Panc1 (cell line): ENCODE measurements at regions not wholly inside any gene's neighbourhood (a gene's known extent, or its start where the extent isn't known, plus 50 kb on each side); places are given as distances from the start of the nearest gene placed in this dataset.

ENCODE experiments used
- ATAC-seq: fragments of 200-7000 bp; cut with Tn5 transposase; 2 replicates; pipeline ENCODE4 v1.9.1; 2020; ENCODE audit warnings: mild to moderate bottlenecking, moderate library complexity
- BruUV-seq: library from RNA; stranded (reverse); fragments of 400-500 nt; replicated peaks from 2 replicates; lab custom pipeline; 2021; lab: Mats Ljungman, UMichigan
- CTCF ChIA-PET: fragments of 300-600 bp; sonication (Branson Sonifier 250); formaldehyde crosslinking; loops from one replicate; lab custom pipeline; 2022; ENCODE audit warnings: antibody characterized with exemption; lab: Charles Lee
- POLR2A ChIA-PET: fragments of 300-600 bp; sonication (Branson Sonifier 250); formaldehyde crosslinking; loops from one replicate; lab custom pipeline; 2022; ENCODE audit warnings: antibody characterized with exemption; lab: Charles Lee
- DNase-seq: peaks from one replicate; pipeline ENCODE4 v3.0.0-alpha.2; 2010; ENCODE audit warnings: low read depth, low spot score
- H3K27ac ChIP-seq: 2 replicates; pipeline ENCODE4 v1.5.1; 2011; ENCODE audit warnings: mild to moderate bottlenecking, low read length, inconsistent platforms
- H3K27me3 ChIP-seq: fragments of 200-500 bp; sonication (Bioruptor generic); 2 replicates; pipeline ENCODE4 v1.6.0; 2014; ENCODE audit warnings: low read length, inconsistent platforms; ENCODE audit not compliant: control insufficient read depth, insufficient read depth
- H3K36me3 ChIP-seq: fragments of 200-500 bp; sonication (Bioruptor generic); 2 replicates; pipeline ENCODE4 v1.5.1; 2014; ENCODE audit warnings: inconsistent platforms, mild to moderate bottlenecking, low read length, moderate library complexity; ENCODE audit not compliant: control insufficient read depth, insufficient read depth
- H3K4me1 ChIP-seq: 2 replicates; pipeline ENCODE4 v1.5.1; 2011; ENCODE audit warnings: inconsistent platforms, mild to moderate bottlenecking, low read length, moderate library complexity; ENCODE audit not compliant: control insufficient read depth, insufficient read depth
- H3K4me3 ChIP-seq, 2 experiments: 2 replicates each; pipeline ENCODE4 v1.5.1; 2011 to 2012; ENCODE audit warnings: low read depth in 2 of 2, low read length in 2 of 2, mild to moderate bottlenecking in 2 of 2, inconsistent platforms in 1 of 2, moderate library complexity in 1 of 2
- H3K9me3 ChIP-seq: fragments of 200-500 bp; sonication (Bioruptor generic); 2 replicates; pipeline ENCODE4 v1.5.1; 2014; ENCODE audit warnings: low read depth, mild to moderate bottlenecking, inconsistent platforms, low read length, moderate library complexity; ENCODE audit not compliant: control insufficient read depth, insufficient read depth
- POLR2AphosphoS5 ChIP-seq: IDR thresholded peaks from 2 replicates; pipeline ENCODE4 v1.6.1; 2012; ENCODE audit warnings: mild to moderate bottlenecking, low read depth, low read length, moderate library complexity
- SIN3A ChIP-seq: IDR thresholded peaks from 2 replicates; pipeline ENCODE4 v1.6.1; 2012; ENCODE audit warnings: low read depth, mild to moderate bottlenecking, low read length, moderate library complexity, borderline replicate concordance; ENCODE audit not compliant: insufficient read depth
- TCF7L2 ChIP-seq: IDR thresholded peaks from 2 replicates; pipeline ENCODE4 v1.6.1; 2011; ENCODE audit warnings: mild to moderate bottlenecking, low read depth, low read length, inconsistent platforms
- in situ Hi-C: cut with HindIII; loops from 2 replicates; pipeline ENCODE4 v1.10.0; 2016; ENCODE audit warnings: low sequenced_read_pairs, low pct_unique_long_range_greater_than_20kb
- intact Hi-C: fragments of 100-400 bp; cut with micrococcal nuclease; formaldehyde crosslinking; loops from one replicate; pipeline ENCODE4 v1.10.0; 2022; ENCODE audit not compliant: unreplicated experiment
- TF ChIP-seq, protein P1 (sequence below): fragments of 450-650 bp; IDR thresholded peaks from 2 replicates; pipeline ENCODE4 v1.5.1; 2017; ENCODE audit warnings: mild to moderate bottlenecking
- TF ChIP-seq, protein P2 (sequence below), 2 experiments: IDR thresholded peaks; 2 replicates each; pipeline ENCODE4 v1.6.1; 2011 to 2012; ENCODE audit warnings: low read depth in 2 of 2, control low read depth in 1 of 2, low read length in 1 of 2, mild to moderate bottlenecking in 1 of 2, moderate library complexity in 1 of 2; ENCODE audit not compliant: insufficient read depth in 1 of 2

DNA sequence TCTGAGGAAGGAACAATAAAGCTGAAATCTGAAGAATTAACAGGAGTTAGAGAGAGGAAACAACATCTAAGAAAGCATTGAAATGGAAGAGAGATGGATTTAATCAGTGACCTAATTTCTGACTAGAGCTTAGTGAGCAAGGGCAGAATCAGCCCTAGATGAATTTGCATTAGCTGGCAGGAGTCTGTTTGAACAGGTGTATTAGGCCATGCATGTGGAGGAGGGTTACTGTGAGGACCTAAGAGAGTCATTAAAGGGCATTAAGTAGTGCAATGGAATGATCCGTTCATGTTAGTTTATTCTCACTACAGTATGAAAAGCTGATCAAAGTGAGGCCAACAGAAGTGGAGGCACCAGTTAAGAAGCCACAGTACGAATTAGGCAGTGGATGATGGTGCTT lies 285.3 kb downstream of the GRB14 start:
- ChIA-PET POLR2A (no interaction called here), CTCF (no interaction called here)
- no peaks in the 10 kb centered on the region for H3K36me3 ChIP-seq
- no peaks in the 10 kb centered on the region for H3K9me3 ChIP-seq
- no peak overlapping the region for H3K4me3 ChIP-seq
- DNase-seq (no peak), ATAC-seq (no peak)
- H3K27ac ChIP-seq, result no peak overlapping the region
- H3K27me3 ChIP-seq, result no peaks in the 10 kb centered on the region
- intact Hi-C loops (no loop called here), in situ Hi-C loops (no loop called here)
- no peaks in the 10 kb centered on the region for H3K4me1 ChIP-seq
- no peak for TF ChIP-seq TCF7L2
- TF ChIP-seq, protein P1, sequence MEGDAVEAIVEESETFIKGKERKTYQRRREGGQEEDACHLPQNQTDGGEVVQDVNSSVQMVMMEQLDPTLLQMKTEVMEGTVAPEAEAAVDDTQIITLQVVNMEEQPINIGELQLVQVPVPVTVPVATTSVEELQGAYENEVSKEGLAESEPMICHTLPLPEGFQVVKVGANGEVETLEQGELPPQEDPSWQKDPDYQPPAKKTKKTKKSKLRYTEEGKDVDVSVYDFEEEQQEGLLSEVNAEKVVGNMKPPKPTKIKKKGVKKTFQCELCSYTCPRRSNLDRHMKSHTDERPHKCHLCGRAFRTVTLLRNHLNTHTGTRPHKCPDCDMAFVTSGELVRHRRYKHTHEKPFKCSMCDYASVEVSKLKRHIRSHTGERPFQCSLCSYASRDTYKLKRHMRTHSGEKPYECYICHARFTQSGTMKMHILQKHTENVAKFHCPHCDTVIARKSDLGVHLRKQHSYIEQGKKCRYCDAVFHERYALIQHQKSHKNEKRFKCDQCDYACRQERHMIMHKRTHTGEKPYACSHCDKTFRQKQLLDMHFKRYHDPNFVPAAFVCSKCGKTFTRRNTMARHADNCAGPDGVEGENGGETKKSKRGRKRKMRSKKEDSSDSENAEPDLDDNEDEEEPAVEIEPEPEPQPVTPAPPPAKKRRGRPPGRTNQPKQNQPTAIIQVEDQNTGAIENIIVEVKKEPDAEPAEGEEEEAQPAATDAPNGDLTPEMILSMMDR, result no peak
- no peak for TF ChIP-seq SIN3A
- no TSS peak for BruUV-seq

DNA sequence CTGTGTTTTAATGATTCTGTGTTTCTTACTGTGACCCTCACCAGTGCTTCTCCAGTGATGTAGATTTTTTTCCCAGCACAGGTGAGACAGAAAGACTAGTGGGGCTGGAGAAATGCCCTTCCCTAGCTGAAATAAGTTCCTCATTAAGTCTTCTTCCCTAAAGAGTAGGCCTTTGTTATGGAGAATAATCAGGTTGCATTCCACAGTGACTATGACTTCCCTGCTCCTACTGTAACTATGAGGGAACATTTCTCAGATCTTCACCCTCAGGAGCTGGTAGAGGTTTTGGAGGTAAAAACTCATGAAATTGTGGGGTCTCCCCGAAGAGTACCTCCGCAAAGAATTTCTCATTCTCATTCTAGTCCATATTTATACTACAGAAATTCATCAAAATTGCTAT lies 286.2 kb downstream of the GRB14 start:
- H3K27ac ChIP-seq, result no peak overlapping the region
- DNase-seq (no peak), ATAC-seq (no peak)
- no TSS peak for BruUV-seq
- no peak overlapping the region for H3K4me3 ChIP-seq
- POLR2A ChIA-PET, result no interaction called here
- no peaks in the 10 kb centered on the region for H3K9me3 ChIP-seq
- H3K4me1 ChIP-seq, result no peaks in the 10 kb centered on the region
- CTCF ChIA-PET, result no interaction called here
- H3K36me3 ChIP-seq, result no peaks in the 10 kb centered on the region
- in situ Hi-C loops, result no loop called here
- intact Hi-C loops, result no loop called here
- TF ChIP-seq TCF7L2, result no peak
- TF ChIP-seq, protein P2, sequence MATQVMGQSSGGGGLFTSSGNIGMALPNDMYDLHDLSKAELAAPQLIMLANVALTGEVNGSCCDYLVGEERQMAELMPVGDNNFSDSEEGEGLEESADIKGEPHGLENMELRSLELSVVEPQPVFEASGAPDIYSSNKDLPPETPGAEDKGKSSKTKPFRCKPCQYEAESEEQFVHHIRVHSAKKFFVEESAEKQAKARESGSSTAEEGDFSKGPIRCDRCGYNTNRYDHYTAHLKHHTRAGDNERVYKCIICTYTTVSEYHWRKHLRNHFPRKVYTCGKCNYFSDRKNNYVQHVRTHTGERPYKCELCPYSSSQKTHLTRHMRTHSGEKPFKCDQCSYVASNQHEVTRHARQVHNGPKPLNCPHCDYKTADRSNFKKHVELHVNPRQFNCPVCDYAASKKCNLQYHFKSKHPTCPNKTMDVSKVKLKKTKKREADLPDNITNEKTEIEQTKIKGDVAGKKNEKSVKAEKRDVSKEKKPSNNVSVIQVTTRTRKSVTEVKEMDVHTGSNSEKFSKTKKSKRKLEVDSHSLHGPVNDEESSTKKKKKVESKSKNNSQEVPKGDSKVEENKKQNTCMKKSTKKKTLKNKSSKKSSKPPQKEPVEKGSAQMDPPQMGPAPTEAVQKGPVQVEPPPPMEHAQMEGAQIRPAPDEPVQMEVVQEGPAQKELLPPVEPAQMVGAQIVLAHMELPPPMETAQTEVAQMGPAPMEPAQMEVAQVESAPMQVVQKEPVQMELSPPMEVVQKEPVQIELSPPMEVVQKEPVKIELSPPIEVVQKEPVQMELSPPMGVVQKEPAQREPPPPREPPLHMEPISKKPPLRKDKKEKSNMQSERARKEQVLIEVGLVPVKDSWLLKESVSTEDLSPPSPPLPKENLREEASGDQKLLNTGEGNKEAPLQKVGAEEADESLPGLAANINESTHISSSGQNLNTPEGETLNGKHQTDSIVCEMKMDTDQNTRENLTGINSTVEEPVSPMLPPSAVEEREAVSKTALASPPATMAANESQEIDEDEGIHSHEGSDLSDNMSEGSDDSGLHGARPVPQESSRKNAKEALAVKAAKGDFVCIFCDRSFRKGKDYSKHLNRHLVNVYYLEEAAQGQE (IDR thresholded peaks at IDR 0.05; ENCODE audit: insufficient read depth in 1 of 2, low read depth in 2 of 2, low read length in 1 of 2), result no peak
- no peak for TF ChIP-seq SIN3A
- TF ChIP-seq, protein P1, result no peak
- no peak for TF ChIP-seq POLR2AphosphoS5
- no peaks in the 10 kb centered on the region for H3K27me3 ChIP-seq

DNA sequence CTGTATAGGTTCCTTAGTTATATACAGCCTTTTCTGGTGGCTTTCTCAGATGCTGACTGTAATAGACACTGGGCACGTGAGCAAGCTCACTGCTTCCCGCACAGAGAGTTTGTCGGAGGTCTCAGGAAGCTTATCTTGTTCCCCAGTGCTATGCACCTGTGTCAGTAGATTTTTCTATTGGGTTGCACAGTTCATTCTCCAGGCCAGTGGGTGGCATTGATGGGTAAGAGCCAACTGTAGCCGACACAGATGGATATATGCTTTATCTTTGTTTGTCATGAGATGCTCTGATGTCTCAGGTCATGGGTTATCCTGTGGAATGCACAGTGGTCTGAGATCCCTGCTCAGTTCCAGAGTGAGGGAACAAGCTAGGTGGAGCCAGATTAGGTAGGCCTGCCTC lies 293.0 kb downstream of the GRB14 start:
- intact Hi-C loops (no loop called here), in situ Hi-C loops (no loop called here)
- H3K9me3 ChIP-seq, result no peaks in the 10 kb centered on the region
- TF ChIP-seq SIN3A (no peak), TCF7L2 (no peak), POLR2AphosphoS5 (no peak)
- TF ChIP-seq, protein P1, result no peak
- TF ChIP-seq, protein P2 (IDR thresholded peaks at IDR 0.05; ENCODE audit: insufficient read depth in 1 of 2, low read depth in 2 of 2, low read length in 1 of 2), result no peak
- DNase-seq (no peak), ATAC-seq (no peak)
- H3K4me3 ChIP-seq, result no peak overlapping the region
- ChIA-PET CTCF (no interaction called here), POLR2A (no interaction called here)
- H3K27me3 ChIP-seq, result no peaks in the 10 kb centered on the region
- no peaks in the 10 kb centered on the region for H3K4me1 ChIP-seq
- H3K36me3 ChIP-seq, result no peaks in the 10 kb centered on the region
- BruUV-seq, result no TSS peak
- H3K27ac ChIP-seq, result no peak overlapping the region
